ENCODE measurements at regions not wholly inside any gene's neighbourhood (a gene's known extent, or its start where the extent isn't known, plus 50 kb on each side); places are given as distances from the start of the nearest gene placed in this dataset.

DNA sequence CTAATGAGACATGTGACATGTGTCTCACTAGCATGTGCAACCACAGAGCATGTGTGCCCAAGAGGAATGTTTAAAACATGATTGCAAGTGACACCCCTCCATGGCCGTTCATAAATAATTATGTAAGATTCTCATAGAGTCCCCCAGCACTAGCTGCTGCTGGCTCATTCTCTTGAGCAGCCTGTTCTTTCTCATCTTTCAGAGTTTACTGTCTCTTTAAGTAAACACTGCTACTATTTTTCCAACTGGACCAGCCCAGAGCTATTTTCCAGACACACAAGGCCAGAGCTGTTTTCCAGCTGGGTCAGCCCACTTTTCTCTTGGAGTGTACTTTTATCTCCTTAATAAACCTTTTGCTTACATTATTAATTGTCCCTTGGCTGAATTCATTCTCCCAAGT, 326.8 kb upstream of the DLGAP1 start:
- no peaks in the 10 kb centered on the region for H3K27me3 Mint-ChIP-seq (ENCODE audit: low read depth in 3 of 3)
- no peak overlapping the region for H3K9ac ChIP-seq (ENCODE audit: insufficient read depth, low read length, poor library complexity, severe bottlenecking)
- H3K9me3 Mint-ChIP-seq: peaks cover 8 to 38% (median 17%) of the 10 kb centered on the region in 7 donors
- no peak overlapping the region for H3K4me3 Mint-ChIP-seq
- H3K4me2 ChIP-seq (replicated peaks; ENCODE audit: extremely low read depth, low read length, poor library complexity, severe bottlenecking): no peak overlapping the region
- H3K4me3 ChIP-seq (replicated peaks in 1 of 3; ENCODE audit: low read depth in 2 of 3, low read length in 3 of 3): no peak overlapping the region
- H3K27ac Mint-ChIP-seq: no peak overlapping the region
- WGBS (ENCODE audit: insufficient coverage): 100% methylated on average over 1 of the region's 1 CpG
- H3K4me1 Mint-ChIP-seq: no peaks in the 10 kb centered on the region
- no peak for DNase-seq
- H2AFZ ChIP-seq (ENCODE audit: insufficient read depth, low read depth, low read length, poor library complexity, severe bottlenecking): no peak overlapping the region
- H3K27me3 ChIP-seq (ENCODE audit: control insufficient read depth in 2 of 2, insufficient read depth in 2 of 2, low read length in 2 of 2): no peaks in the 10 kb centered on the region
- H3K9me3 ChIP-seq (replicated peaks in 1 of 2; ENCODE audit: control insufficient read depth in 1 of 2, insufficient read depth in 1 of 2, low read length in 2 of 2): peaks cover 16 to 21% of the 10 kb centered on the region in 2 donors
- no peaks in the 10 kb centered on the region for H3K4me1 ChIP-seq (ENCODE audit: control insufficient read depth in 1 of 2, insufficient read depth in 2 of 2, low read length in 2 of 2)
- TF ChIP-seq, protein P1, sequence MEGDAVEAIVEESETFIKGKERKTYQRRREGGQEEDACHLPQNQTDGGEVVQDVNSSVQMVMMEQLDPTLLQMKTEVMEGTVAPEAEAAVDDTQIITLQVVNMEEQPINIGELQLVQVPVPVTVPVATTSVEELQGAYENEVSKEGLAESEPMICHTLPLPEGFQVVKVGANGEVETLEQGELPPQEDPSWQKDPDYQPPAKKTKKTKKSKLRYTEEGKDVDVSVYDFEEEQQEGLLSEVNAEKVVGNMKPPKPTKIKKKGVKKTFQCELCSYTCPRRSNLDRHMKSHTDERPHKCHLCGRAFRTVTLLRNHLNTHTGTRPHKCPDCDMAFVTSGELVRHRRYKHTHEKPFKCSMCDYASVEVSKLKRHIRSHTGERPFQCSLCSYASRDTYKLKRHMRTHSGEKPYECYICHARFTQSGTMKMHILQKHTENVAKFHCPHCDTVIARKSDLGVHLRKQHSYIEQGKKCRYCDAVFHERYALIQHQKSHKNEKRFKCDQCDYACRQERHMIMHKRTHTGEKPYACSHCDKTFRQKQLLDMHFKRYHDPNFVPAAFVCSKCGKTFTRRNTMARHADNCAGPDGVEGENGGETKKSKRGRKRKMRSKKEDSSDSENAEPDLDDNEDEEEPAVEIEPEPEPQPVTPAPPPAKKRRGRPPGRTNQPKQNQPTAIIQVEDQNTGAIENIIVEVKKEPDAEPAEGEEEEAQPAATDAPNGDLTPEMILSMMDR (IDR thresholded peaks at IDR 0.05): no peak
- no peaks in the 10 kb centered on the region for H3K36me3 ChIP-seq (replicated peaks in 1 of 2; ENCODE audit: control insufficient read depth in 1 of 2, insufficient read depth in 2 of 2, low read length in 2 of 2)
- H4K20me1 ChIP-seq (ENCODE audit: insufficient read depth, low read length): no peaks in the 10 kb centered on the region
- intact Hi-C loops (cut with micrococcal nuclease): no loop called here
- H3K79me2 ChIP-seq (ENCODE audit: insufficient read depth, low read length): no peaks in the 10 kb centered on the region
- H3K27ac ChIP-seq (ENCODE audit: low read depth in 1 of 2, low read length in 2 of 2): no peak overlapping the region
- no peaks in the 10 kb centered on the region for H3K36me3 Mint-ChIP-seq

GRCh38 chr18:4765401-4765800, 310.3 kb upstream of the DLGAP1 start:
- TF ChIP-seq, protein P1 (IDR thresholded peaks at IDR 0.05): no peak
- H3K4me2 ChIP-seq (replicated peaks; ENCODE audit: extremely low read depth, low read length, poor library complexity, severe bottlenecking): no peak overlapping the region

More at GRCh38 chr18:4765401-4765800, 310.3 kb upstream of the DLGAP1 start:
- H3K9me3 ChIP-seq (replicated peaks in 1 of 2; ENCODE audit: control insufficient read depth in 1 of 2, insufficient read depth in 1 of 2, low read length in 2 of 2): peaks cover 10 to 19% of the 10 kb centered on the region in 2 donors
- Mint-ChIP-seq H3K27ac (no peak overlapping the region), H3K4me1 (no peaks in the 10 kb centered on the region), H3K27me3 (ENCODE audit: low read depth in 3 of 3) (peaks cover 0 to 2% (median 0%) of the 10 kb centered on the region in 3 donors), H3K4me3 (no peak overlapping the region), H3K36me3 (no peaks in the 10 kb centered on the region), H3K9me3 (peaks cover 4 to 17% (median 11%) of the 10 kb centered on the region in 7 donors)
- H3K27me3 ChIP-seq (ENCODE audit: control insufficient read depth in 2 of 2, insufficient read depth in 2 of 2, low read length in 2 of 2): no peaks in the 10 kb centered on the region
- no peaks in the 10 kb centered on the region for H4K20me1 ChIP-seq (ENCODE audit: insufficient read depth, low read length)
- WGBS (ENCODE audit: insufficient coverage): 71% methylated on average over 1 of the region's 3 CpGs
- DNase-seq: no peak
- no peak overlapping the region for H3K27ac ChIP-seq (ENCODE audit: low read depth in 1 of 2, low read length in 2 of 2)
- no peaks in the 10 kb centered on the region for H3K36me3 ChIP-seq (replicated peaks in 1 of 2; ENCODE audit: control insufficient read depth in 1 of 2, insufficient read depth in 2 of 2, low read length in 2 of 2)
- intact Hi-C loops (cut with micrococcal nuclease): no loop called here
- no peak overlapping the region for H3K4me3 ChIP-seq (replicated peaks in 1 of 3; ENCODE audit: low read depth in 2 of 3, low read length in 3 of 3)
- no peaks in the 10 kb centered on the region for H3K79me2 ChIP-seq (ENCODE audit: insufficient read depth, low read length)
- H3K9ac ChIP-seq (ENCODE audit: insufficient read depth, low read length, poor library complexity, severe bottlenecking): no peak overlapping the region
- no peak overlapping the region for H2AFZ ChIP-seq (ENCODE audit: insufficient read depth, low read depth, low read length, poor library complexity, severe bottlenecking)
- H3K4me1 ChIP-seq (ENCODE audit: control insufficient read depth in 1 of 2, insufficient read depth in 2 of 2, low read length in 2 of 2): no peaks in the 10 kb centered on the region
